Body of pancreas (tissue), 4 donors: ENCODE measurements at regions not wholly inside any gene's neighbourhood (a gene's known extent, or its start where the extent isn't known, plus 50 kb on each side); places are given as distances from the start of the nearest gene placed in this dataset.

Source experiments
- CTCF ChIP-seq, 7 experiments: fragments of 450-650 bp in 4 of 7; fragments of 200-600 bp in 3 of 7; sonication (generic) in 3 of 7; IDR thresholded peaks; one replicate each; pipeline ENCODE4 v1.5.1; 2016 to 2019; ENCODE audit warnings: antibody characterized with exemption in 7 of 7
- POLR2A ChIP-seq, 3 donors: fragments of 450-650 bp; IDR thresholded peaks; one replicate each; pipeline ENCODE4 v1.6.1; 2016; ENCODE audit warnings: antibody characterized with exemption in 3 of 3, mild to moderate bottlenecking in 2 of 3

GRCh38 chr2:126990605-126991532, 92.2 kb downstream of the TEX51 start:
- TF ChIP-seq CTCF (IDR thresholded peaks at IDR 0.05), result no peak
- no peak for TF ChIP-seq POLR2A (IDR thresholded peaks at IDR 0.05)
